HG03442 (cell line): ENCODE measurements at regions not wholly inside any gene's neighbourhood (a gene's known extent, or its start where the extent isn't known, plus 50 kb on each side); places are given as distances from the start of the nearest gene placed in this dataset.
"Not testable (repeated sequence)": the region's sequence is repeated elsewhere in the genome, so short reads cannot be mapped to it uniquely, and the experiment has no call there.

Experiments
- ATAC-seq: cut with Tn5 transposase; IDR thresholded peaks from one replicate; pipeline ENCODE4 v1.9.1; 2021; ENCODE audit warnings: mild to moderate bottlenecking, moderate library complexity; ENCODE audit not compliant: unreplicated experiment

GRCh38 chr7:69534461-69535041 is 63.7 kb upstream of the AUTS2 start:
- ATAC-seq: no peak

- no peak for ATAC-seq
Observed at GRCh38 chr7:69537691-69538090, 60.6 kb upstream of the AUTS2 start.

- ATAC-seq: no peak
Observed at GRCh38 chr7:69539531-69539930, 58.7 kb upstream of the AUTS2 start.

- no peak for ATAC-seq
Observed at GRCh38 chr7:69540287-69540686, 58.0 kb upstream of the AUTS2 start.

- not testable (repeated sequence) for ATAC-seq
Observed at GRCh38 chr7:69541779-69542432, 56.4 kb upstream of the AUTS2 start.

- no peak for ATAC-seq
Observed at GRCh38 chr7:69545175-69545574, 53.1 kb upstream of the AUTS2 start.
